ENCODE measurements at regions not wholly inside any gene's neighbourhood (a gene's known extent, or its start where the extent isn't known, plus 50 kb on each side); places are given as distances from the start of the nearest gene placed in this dataset.

DNA sequence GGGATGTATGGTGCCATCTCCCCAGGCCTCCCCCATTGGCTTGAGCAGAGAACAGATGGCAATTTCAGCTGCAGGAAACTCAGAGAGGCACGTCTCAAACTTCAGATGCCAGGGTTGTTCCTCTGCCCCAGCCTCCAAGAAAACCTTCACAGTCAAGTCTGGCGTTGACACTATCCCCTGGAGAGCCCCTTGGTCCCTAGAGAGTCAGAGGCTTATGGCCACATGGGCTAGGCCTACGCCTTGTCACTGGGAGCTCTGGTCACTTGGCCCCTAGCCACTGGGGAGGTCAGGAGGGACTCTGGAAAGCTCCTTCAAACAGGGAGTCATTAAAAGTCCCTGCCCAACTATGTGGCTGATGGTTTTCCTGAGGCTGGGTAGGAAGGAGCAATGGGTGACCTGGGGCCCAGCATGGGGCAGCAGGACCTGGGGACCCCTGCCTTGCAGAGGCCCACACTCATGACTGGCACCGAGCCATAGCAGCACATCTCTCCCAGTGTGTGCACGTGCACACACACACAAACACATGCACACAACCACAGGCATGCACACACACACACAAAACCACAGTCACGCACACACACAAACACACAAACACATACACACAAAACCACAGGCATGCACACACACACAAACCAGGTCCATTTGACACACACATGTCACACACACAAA, 144.2 kb downstream of the GADD45G start:
- Histone ChIP-seq H3K27ac (ENCODE audit: low read depth, low read length) (no peak overlapping the region), H3K79me1 (ENCODE audit: low read depth, low read length) (no peaks in the 10 kb centered on the region), H3K23ac (ENCODE audit: insufficient read length) (no peak overlapping the region), H3K23me2 (ENCODE audit: low read depth, low read length) (no peaks in the 10 kb centered on the region; the same call in 1 of the 2 replicates), H2BK12ac (ENCODE audit: low read depth, low read length) (peak overlapping the region; percentile 81; the same call in 1 of the 2 replicates), H3K18ac (ENCODE audit: extremely low read depth, low read length) (no peak overlapping the region), H2AK5ac (ENCODE audit: low read depth, low read length) (peak overlapping the region; percentile 76), H2BK15ac (ENCODE audit: low read length) (peak overlapping the region; percentile 99; the same call in 1 of the 2 replicates), H3K27me3 (replicated peaks in 1 of 4; ENCODE audit: control insufficient read depth in 3 of 4, extremely low read depth in 1 of 4, insufficient read depth in 3 of 4, low read length in 3 of 4) (no peaks in the 10 kb centered on the region), H4K91ac (replicated peaks; ENCODE audit: insufficient read length, low read length) (peak overlapping the region; percentile 41), H3K79me2 (ENCODE audit: control insufficient read depth in 1 of 2, insufficient read depth in 2 of 2, low read length in 2 of 2) (peaks cover 0 to 2% of the 10 kb centered on the region in 2 experiments; a peak in 1 of 4 replicates), H2BK5ac (ENCODE audit: low read depth, low read length) (peak overlapping the region; percentile 5; the same call in 1 of the 2 replicates), H3K56ac (replicated peaks; ENCODE audit: insufficient read length, low read depth, low read length) (no peak overlapping the region), H2AFZ (ENCODE audit: low read length) (no peak overlapping the region), H3K4me1 (replicated peaks in 1 of 4; ENCODE audit: control insufficient read depth in 3 of 4, insufficient read depth in 4 of 4, low read length in 3 of 4) (peaks cover 0 to 12% (median 3%) of the 10 kb centered on the region in 4 experiments; a peak in 5 of 7 replicates), H3K4me2 (ENCODE audit: insufficient read depth in 1 of 2, low read depth in 2 of 2, low read length in 2 of 2) (no peak overlapping the region), H2BK120ac (replicated peaks; ENCODE audit: low read depth, low read length) (no peak overlapping the region), H3K36me3 (ENCODE audit: control insufficient read depth in 2 of 4, insufficient read depth in 4 of 4, low read length in 3 of 4) (no peaks in the 10 kb centered on the region), H3K9me3 (ENCODE audit: insufficient read depth in 2 of 2, low read depth in 1 of 2, low read length in 1 of 2) (no peaks in the 10 kb centered on the region), H2BK20ac (ENCODE audit: low read length) (0 out of 2 replicates have a peak overlapping the region, but pooled peaks have one; percentile 66), H4K20me1 (replicated peaks in 1 of 2; ENCODE audit: control insufficient read depth in 1 of 2, insufficient read depth in 2 of 2, low read length in 2 of 2) (peaks cover 0 to 2% of the 10 kb centered on the region in 2 experiments), H4K8ac (ENCODE audit: extremely low read depth, insufficient read depth, low read length) (no peak overlapping the region), H3K9ac (replicated peaks in 1 of 4; ENCODE audit: extremely low read depth in 1 of 4, low read depth in 3 of 4, low read length in 3 of 4) (no peak overlapping the region), H3K4ac (replicated peaks; ENCODE audit: insufficient read length, low read depth, low read length) (no peak overlapping the region), H3K4me3 (ENCODE audit: extremely low read depth in 1 of 4, insufficient read depth in 2 of 4, low read depth in 3 of 4, low read length in 4 of 4) (no peak overlapping the region), H4K5ac (ENCODE audit: insufficient read length, low read depth, low read length) (no peak overlapping the region), H3K14ac (ENCODE audit: insufficient read length) (no peak overlapping the region)
- DNase-seq (ENCODE audit: low read depth in 1 of 2, low spot score in 2 of 2) (no peak), FAIRE-seq (no peak)
- WGBS, 2 experiments (ENCODE audit: extremely low coverage in 1 of 2, insufficient coverage in 1 of 2, insufficient read length in 1 of 2, insufficient replicate concordance in 2 of 2, low coverage in 1 of 2, low lambda C conversion rate in 2 of 2, missing lambda C conversion rate in 1 of 2) = 89% methylated on average over 6 of the region's 6 CpGs; no CpG with 5 or more reads in 1 of the 2 experiments
- ChIA-PET POLR2A (ENCODE audit: partially characterized antibody) (interaction anchor here (2.4 kb wide), 1 partner anchor 145 kb away, joined by 13 read pairs; the partner anchor contains the start of gene GADD45G), CTCF (ENCODE audit: partially characterized antibody) (interaction anchor here (0.7 to 3.9 kb wide), 7 partner anchors 10 to 353 kb away, joined by 3 to 18 read pairs (median 4); no protein-coding TSS in a partner anchor)
- no peak for TF ChIP-seq SP1 (IDR thresholded peaks at IDR 0.05; ENCODE audit: low read depth, low read length)
- no peak for TF ChIP-seq TCF12 (IDR thresholded peaks at IDR 0.05; ENCODE audit: low read depth, low read length)
- TF ChIP-seq NANOG (IDR thresholded peaks at IDR 0.05; ENCODE audit: insufficient read depth, low read depth, low read length, poor library complexity, severe bottlenecking) = no peak
- no peak for TF ChIP-seq CHD2 (IDR thresholded peaks at IDR 0.05; ENCODE audit: low read length)
- TF ChIP-seq KDM4A (IDR thresholded peaks at IDR 0.05; ENCODE audit: low read depth, low read length, severe bottlenecking) = no peak
- no peak for TF ChIP-seq TBP (IDR thresholded peaks at IDR 0.05; ENCODE audit: low read depth, low read length)
- TF ChIP-seq, protein P1, sequence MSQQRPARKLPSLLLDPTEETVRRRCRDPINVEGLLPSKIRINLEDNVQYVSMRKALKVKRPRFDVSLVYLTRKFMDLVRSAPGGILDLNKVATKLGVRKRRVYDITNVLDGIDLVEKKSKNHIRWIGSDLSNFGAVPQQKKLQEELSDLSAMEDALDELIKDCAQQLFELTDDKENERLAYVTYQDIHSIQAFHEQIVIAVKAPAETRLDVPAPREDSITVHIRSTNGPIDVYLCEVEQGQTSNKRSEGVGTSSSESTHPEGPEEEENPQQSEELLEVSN (IDR thresholded peaks at IDR 0.05) = no peak
- no peak for TF ChIP-seq NRF1 (IDR thresholded peaks at IDR 0.05; ENCODE audit: low read depth, low read length)
- no peak for TF ChIP-seq CBX8 (IDR thresholded peaks at IDR 0.05; ENCODE audit: borderline replicate concordance, low read depth, low read length)
- no peak for TF ChIP-seq SIN3A (conservative IDR thresholded peaks at IDR 0.05 in 1 of 2, IDR thresholded peaks at IDR 0.05 in 1 of 2; ENCODE audit: low read depth in 1 of 2, low read length in 2 of 2)
- no peak for TF ChIP-seq GTF2F1 (IDR thresholded peaks at IDR 0.05; ENCODE audit: borderline replicate concordance, low read depth, low read length)
- TF ChIP-seq POLR2A (IDR thresholded peaks at IDR 0.05; ENCODE audit: control extremely low read depth in 1 of 2, low read depth in 2 of 2, low read length in 2 of 2) = no peak

Measured in H1 (cell line).